SU-DHL-6 (cell line): ENCODE measurements at regions not wholly inside any gene's neighbourhood (a gene's known extent, or its start where the extent isn't known, plus 50 kb on each side); places are given as distances from the start of the nearest gene placed in this dataset.

Experiments used
- H2AFZ ChIP-seq: fragments of 200-600 bp; sonication (generic); 2 replicates; pipeline ENCODE4 v1.6.1; 2014; ENCODE audit warnings: low read depth, mild to moderate bottlenecking, moderate library complexity, mixed read lengths, antibody characterized with exemption, low read length; ENCODE audit not compliant: severe bottlenecking
- H3F3A ChIP-seq: fragments of 200-600 bp; shearing (Covaris generic); 2 replicates; pipeline ENCODE4 v1.6.0; 2016; ENCODE audit warnings: antibody characterized with exemption, mild to moderate bottlenecking; ENCODE audit not compliant: insufficient read depth
- H3K27ac ChIP-seq: fragments of 200-600 bp; sonication (generic); 2 replicates; pipeline ENCODE4 v1.5.1; 2016; ENCODE audit warnings: low read depth, mild to moderate bottlenecking, low read length, moderate library complexity, mixed read lengths
- H3K27me3 ChIP-seq: fragments of 200-600 bp; sonication (generic), shearing (Covaris generic); 2 replicates; pipeline ENCODE4 v1.6.0; 2014; ENCODE audit warnings: mild to moderate bottlenecking, low read length
- H3K36me3 ChIP-seq: fragments of 200-600 bp; sonication (generic); 2 replicates; pipeline ENCODE4 v1.6.1; 2014; ENCODE audit warnings: mild to moderate bottlenecking, low read length, mixed read lengths
- H3K4me2 ChIP-seq: fragments of 300-600, 200-600 bp; shearing (Covaris generic), sonication (generic); 2 replicates; pipeline ENCODE4 v1.6.0; 2014; ENCODE audit warnings: low read length, low read depth, mild to moderate bottlenecking; ENCODE audit not compliant: poor library complexity, severe bottlenecking
- H3K4me3 ChIP-seq: fragments of 200-600 bp; sonication (generic); 2 replicates; pipeline ENCODE4 v1.5.1; 2014; ENCODE audit warnings: antibody characterized with exemption, low read length, mild to moderate bottlenecking, mixed read lengths; ENCODE audit not compliant: insufficient read depth, poor library complexity, severe bottlenecking
- H3K79me2 ChIP-seq: fragments of 200-600 bp; sonication (generic); 2 replicates; pipeline ENCODE4 v1.6.1; 2014; ENCODE audit warnings: mild to moderate bottlenecking, low read length, moderate library complexity; ENCODE audit not compliant: insufficient read depth
- H3K9ac ChIP-seq: fragments of 200-600 bp; sonication (generic); 2 replicates; pipeline ENCODE4 v1.7.0; 2014; ENCODE audit warnings: mild to moderate bottlenecking, low read length
- H3K9me2 ChIP-seq: fragments of 200-600 bp; sonication (generic); replicated peaks from 2 replicates; pipeline ENCODE4 v1.6.1; 2014; ENCODE audit warnings: low read length; ENCODE audit not compliant: insufficient read depth
- H3K9me3 ChIP-seq: fragments of 200-600 bp; sonication (generic); 2 replicates; pipeline ENCODE4 v1.6.1; 2014; ENCODE audit warnings: low read length, mixed read lengths; ENCODE audit not compliant: insufficient read depth
- H4K20me1 ChIP-seq: fragments of 200-600 bp; sonication (generic); 2 replicates; pipeline ENCODE4 v1.6.1; 2014; ENCODE audit warnings: low read depth, mild to moderate bottlenecking, antibody characterized with exemption, low read length, moderate library complexity, mixed read lengths
- CTCF ChIP-seq: fragments of 200-600 bp; sonication (generic); IDR thresholded peaks from one replicate; pipeline ENCODE4 v1.5.1; 2017; ENCODE audit warnings: antibody characterized with exemption, mild to moderate bottlenecking, low read length, moderate library complexity; ENCODE audit not compliant: insufficient read depth, poor library complexity, severe bottlenecking
- EZH2phosphoT487 ChIP-seq: fragments of 200-600 bp; sonication (generic), shearing (Covaris generic); conservative IDR thresholded peaks from 2 replicates; pipeline ENCODE4 v1.6.1; 2018; ENCODE audit warnings: mild to moderate bottlenecking, antibody characterized with exemption, low read length, moderate library complexity, mixed read lengths

GRCh38 chr6:7000825-7001777 is 106.7 kb upstream of the RREB1 start:
- Histone ChIP-seq H3K9ac (no peak overlapping the region), H4K20me1 (no peaks in the 10 kb centered on the region), H3K4me2 (no peak overlapping the region), H3K9me3 (no peaks in the 10 kb centered on the region), H3K79me2 (no peaks in the 10 kb centered on the region), H3K4me3 (no peak overlapping the region), H3K27me3 (no peaks in the 10 kb centered on the region), H3K36me3 (no peaks in the 10 kb centered on the region), H2AFZ (no peak overlapping the region), H3F3A (no peaks in the 10 kb centered on the region), H3K9me2 (no peaks in the 10 kb centered on the region), H3K27ac (no peak overlapping the region)
- no peak for TF ChIP-seq EZH2phosphoT487
- no peak for TF ChIP-seq CTCF

GRCh38 chr6:7003041-7003440 is 104.7 kb upstream of the RREB1 start:
- Histone ChIP-seq H3K27ac (no peak overlapping the region), H2AFZ (no peak overlapping the region)

GRCh38 chr6:7004581-7005297 is 103.0 kb upstream of the RREB1 start:
- H3K4me2 ChIP-seq, result no peak overlapping the region
- H3K9me3 ChIP-seq, result no peaks in the 10 kb centered on the region
- H3K27ac ChIP-seq, result no peak overlapping the region
- H3F3A ChIP-seq, result no peaks in the 10 kb centered on the region
- no peaks in the 10 kb centered on the region for H4K20me1 ChIP-seq
- H3K27me3 ChIP-seq, result no peaks in the 10 kb centered on the region
- no peak overlapping the region for H3K9ac ChIP-seq
- no peaks in the 10 kb centered on the region for H3K9me2 ChIP-seq
- no peaks in the 10 kb centered on the region for H3K36me3 ChIP-seq
- H2AFZ ChIP-seq, result no peak overlapping the region
- no peaks in the 10 kb centered on the region for H3K79me2 ChIP-seq
- TF ChIP-seq CTCF (no peak), EZH2phosphoT487 (no peak)
- no peak overlapping the region for H3K4me3 ChIP-seq

More at GRCh38 chr6:7003041-7003440, 104.7 kb upstream of the RREB1 start:
- Histone ChIP-seq H3K27me3 (no peaks in the 10 kb centered on the region), H3K4me2 (no peak overlapping the region), H3F3A (no peaks in the 10 kb centered on the region), H4K20me1 (no peaks in the 10 kb centered on the region), H3K36me3 (no peaks in the 10 kb centered on the region), H3K9me3 (no peaks in the 10 kb centered on the region), H3K79me2 (no peaks in the 10 kb centered on the region), H3K9me2 (no peaks in the 10 kb centered on the region), H3K9ac (no peak overlapping the region), H3K4me3 (no peak overlapping the region)
- TF ChIP-seq EZH2phosphoT487 (no peak), CTCF (no peak)
